ENCODE measurements at regions not wholly inside any gene's neighbourhood (a gene's known extent, or its start where the extent isn't known, plus 50 kb on each side); places are given as distances from the start of the nearest gene placed in this dataset.

GRCh38 chr2:41997561-41997960 is 50.3 kb upstream of the PKDCC start:
- TF ChIP-seq, protein P1, sequence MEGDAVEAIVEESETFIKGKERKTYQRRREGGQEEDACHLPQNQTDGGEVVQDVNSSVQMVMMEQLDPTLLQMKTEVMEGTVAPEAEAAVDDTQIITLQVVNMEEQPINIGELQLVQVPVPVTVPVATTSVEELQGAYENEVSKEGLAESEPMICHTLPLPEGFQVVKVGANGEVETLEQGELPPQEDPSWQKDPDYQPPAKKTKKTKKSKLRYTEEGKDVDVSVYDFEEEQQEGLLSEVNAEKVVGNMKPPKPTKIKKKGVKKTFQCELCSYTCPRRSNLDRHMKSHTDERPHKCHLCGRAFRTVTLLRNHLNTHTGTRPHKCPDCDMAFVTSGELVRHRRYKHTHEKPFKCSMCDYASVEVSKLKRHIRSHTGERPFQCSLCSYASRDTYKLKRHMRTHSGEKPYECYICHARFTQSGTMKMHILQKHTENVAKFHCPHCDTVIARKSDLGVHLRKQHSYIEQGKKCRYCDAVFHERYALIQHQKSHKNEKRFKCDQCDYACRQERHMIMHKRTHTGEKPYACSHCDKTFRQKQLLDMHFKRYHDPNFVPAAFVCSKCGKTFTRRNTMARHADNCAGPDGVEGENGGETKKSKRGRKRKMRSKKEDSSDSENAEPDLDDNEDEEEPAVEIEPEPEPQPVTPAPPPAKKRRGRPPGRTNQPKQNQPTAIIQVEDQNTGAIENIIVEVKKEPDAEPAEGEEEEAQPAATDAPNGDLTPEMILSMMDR (conservative IDR thresholded peaks at IDR 0.05): no peak
- TF ChIP-seq ZFX (IDR thresholded peaks at IDR 0.05): no peak
